ENCODE measurements at regions not wholly inside any gene's neighbourhood (a gene's known extent, or its start where the extent isn't known, plus 50 kb on each side); places are given as distances from the start of the nearest gene placed in this dataset.

DNA sequence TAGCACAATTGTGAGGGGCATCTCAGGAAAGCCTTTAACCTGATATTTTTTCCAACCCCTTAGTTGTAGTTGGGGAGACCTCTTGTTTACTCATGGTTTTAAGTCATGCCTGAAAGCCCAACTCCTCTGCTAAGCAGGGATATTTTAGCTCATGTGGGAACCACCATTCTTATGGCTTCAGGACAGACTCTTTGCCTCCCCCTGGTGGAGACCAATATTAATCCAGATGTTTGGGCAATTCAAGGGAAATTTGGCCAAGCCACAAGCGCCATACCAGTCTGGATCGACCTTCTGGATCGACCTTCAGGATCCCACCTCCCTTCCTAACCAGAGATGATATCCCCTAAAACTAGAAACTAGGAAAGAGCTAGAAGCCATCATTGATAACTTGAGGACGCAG, 211.2 kb downstream of the C6orf118 start:
- Histone ChIP-seq H3K9me3 (peaks cover 0 to 36% (median 5%) of the 10 kb centered on the region in 4 donors), H3K27ac (no peak overlapping the region), H3K4me3 (no peak overlapping the region), H3K27me3 (no peaks in the 10 kb centered on the region), H3K36me3 (no peaks in the 10 kb centered on the region), H3K4me1 (no peaks in the 10 kb centered on the region)
- DNase-seq (ENCODE audit: low spot score in 2 of 2): no peak
- WGBS, 2 donors: 96 to 97% methylated on average over 4 of the region's 4 CpGs
- no peak for TF ChIP-seq POLR2A (IDR thresholded peaks at IDR 0.05)
- no peak for TF ChIP-seq EP300 (IDR thresholded peaks at IDR 0.05)
- TF ChIP-seq, protein P1, sequence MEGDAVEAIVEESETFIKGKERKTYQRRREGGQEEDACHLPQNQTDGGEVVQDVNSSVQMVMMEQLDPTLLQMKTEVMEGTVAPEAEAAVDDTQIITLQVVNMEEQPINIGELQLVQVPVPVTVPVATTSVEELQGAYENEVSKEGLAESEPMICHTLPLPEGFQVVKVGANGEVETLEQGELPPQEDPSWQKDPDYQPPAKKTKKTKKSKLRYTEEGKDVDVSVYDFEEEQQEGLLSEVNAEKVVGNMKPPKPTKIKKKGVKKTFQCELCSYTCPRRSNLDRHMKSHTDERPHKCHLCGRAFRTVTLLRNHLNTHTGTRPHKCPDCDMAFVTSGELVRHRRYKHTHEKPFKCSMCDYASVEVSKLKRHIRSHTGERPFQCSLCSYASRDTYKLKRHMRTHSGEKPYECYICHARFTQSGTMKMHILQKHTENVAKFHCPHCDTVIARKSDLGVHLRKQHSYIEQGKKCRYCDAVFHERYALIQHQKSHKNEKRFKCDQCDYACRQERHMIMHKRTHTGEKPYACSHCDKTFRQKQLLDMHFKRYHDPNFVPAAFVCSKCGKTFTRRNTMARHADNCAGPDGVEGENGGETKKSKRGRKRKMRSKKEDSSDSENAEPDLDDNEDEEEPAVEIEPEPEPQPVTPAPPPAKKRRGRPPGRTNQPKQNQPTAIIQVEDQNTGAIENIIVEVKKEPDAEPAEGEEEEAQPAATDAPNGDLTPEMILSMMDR (IDR thresholded peaks at IDR 0.05): no peak

DNA sequence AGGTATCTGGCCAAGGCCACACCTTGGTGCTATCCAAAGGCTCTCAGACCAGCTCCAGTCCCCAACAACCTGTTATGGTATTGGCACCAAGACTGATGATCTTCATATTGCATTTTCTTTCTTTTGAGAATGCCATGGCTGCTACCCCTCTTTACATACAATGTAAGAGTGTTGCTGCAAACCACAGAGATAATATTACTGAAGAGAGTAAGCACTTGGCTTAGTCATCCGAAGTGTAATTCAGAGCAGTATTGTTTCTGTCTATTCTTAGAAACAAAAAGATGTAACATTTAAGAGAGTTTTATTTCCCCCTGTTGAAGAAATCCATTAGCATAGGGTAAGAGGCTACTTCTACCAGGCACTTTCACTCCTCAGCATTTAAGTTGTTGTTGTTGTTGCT, 212.5 kb downstream of the C6orf118 start:
- no peak overlapping the region for H3K4me3 ChIP-seq
- 3 to 49% methylated on average over 1 of the region's 1 CpG for WGBS, 2 donors
- TF ChIP-seq EP300 (IDR thresholded peaks at IDR 0.05): no peak
- no peak for TF ChIP-seq POLR2A (IDR thresholded peaks at IDR 0.05)
- TF ChIP-seq, protein P1 (IDR thresholded peaks at IDR 0.05): no peak

DNA sequence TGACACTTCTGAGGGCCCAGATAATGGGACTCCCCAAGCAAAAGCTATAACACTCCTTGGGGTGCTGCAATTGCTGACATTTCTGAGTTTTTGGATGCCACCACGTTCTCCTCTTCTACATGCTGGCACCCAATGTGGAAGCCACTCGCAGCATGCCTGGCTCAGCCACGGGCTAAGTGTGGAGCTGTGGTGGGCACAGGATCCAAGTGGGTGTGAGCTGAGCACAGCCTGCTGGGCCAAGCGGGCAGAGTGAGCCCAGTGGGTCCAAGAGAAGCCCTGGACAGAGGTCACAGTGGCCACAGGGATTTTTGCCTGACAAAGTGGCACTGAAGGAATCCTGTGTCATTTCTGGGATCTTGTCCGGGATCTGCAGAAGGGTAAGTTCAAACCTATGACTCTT, 213.2 kb downstream of the C6orf118 start:
- no peak for DNase-seq (ENCODE audit: low spot score in 2 of 2)
- Histone ChIP-seq H3K27ac (no peak overlapping the region), H3K4me3 (no peak overlapping the region), H3K36me3 (no peaks in the 10 kb centered on the region), H3K4me1 (peaks cover 0 to 3% (median 0%) of the 10 kb centered on the region in 4 donors), H3K9me3 (peaks cover 0 to 38% (median 5%) of the 10 kb centered on the region in 4 donors), H3K27me3 (no peaks in the 10 kb centered on the region)
- TF ChIP-seq, protein P1 (IDR thresholded peaks at IDR 0.05): no peak
- no peak for TF ChIP-seq EP300 (IDR thresholded peaks at IDR 0.05)
- no peak for TF ChIP-seq POLR2A (IDR thresholded peaks at IDR 0.05)
- WGBS, 2 donors: 90 to 93% methylated on average over 5 of the region's 5 CpGs

More for the DNA sequence above, 212.5 kb downstream of the C6orf118 start:
- Histone ChIP-seq H3K9me3 (peaks cover 0 to 38% (median 5%) of the 10 kb centered on the region in 4 donors), H3K36me3 (no peaks in the 10 kb centered on the region), H3K27ac (no peak overlapping the region), H3K27me3 (no peaks in the 10 kb centered on the region), H3K4me1 (no peaks in the 10 kb centered on the region)
- no peak for DNase-seq (ENCODE audit: low spot score in 2 of 2)

DNA sequence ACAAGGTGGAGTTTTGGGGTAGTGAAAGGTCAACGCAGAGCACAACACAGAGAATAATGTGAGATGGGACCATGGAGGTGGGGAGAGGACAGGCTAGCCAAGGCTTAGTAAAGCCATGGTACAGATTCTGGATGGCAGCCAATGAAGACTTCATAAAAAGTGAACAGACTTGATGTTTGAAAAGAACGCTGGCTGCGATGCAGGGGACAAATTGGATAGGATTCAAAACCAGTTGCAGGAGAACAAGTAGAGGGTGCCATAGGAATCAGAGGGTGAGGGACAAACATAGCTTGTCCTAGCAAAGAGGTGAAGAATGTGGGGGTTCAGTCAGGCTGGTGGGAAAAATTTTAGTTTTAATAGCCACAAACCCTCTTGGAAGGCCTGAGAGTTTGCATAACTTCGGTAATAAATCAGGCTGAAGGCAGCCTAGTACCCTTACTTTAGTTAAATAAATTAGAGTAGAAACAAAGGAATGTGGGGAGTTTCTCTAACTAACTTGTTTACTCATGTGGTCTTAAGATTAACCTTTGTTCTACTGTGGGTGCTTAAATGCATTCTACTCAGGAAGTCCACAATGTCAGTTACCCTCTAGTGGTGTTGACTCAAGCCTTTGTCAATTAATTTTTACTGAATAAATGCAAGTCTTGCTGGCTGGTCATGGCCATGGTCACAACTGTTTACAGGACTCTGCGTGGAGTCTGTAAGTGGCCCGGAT, 216.4 kb downstream of the C6orf118 start:
- peaks cover 0 to 12% (median 0%) of the 10 kb centered on the region in 4 donors for H3K9me3 ChIP-seq
- DNase-seq (ENCODE audit: low spot score in 2 of 2): no peak
- no peak overlapping the region for H3K4me3 ChIP-seq
- H3K36me3 ChIP-seq: no peaks in the 10 kb centered on the region
- H3K4me1 ChIP-seq: peaks cover 0 to 3% (median 0%) of the 10 kb centered on the region in 4 donors
- TF ChIP-seq POLR2A (IDR thresholded peaks at IDR 0.05): no peak
- no peak for TF ChIP-seq EP300 (IDR thresholded peaks at IDR 0.05)
- TF ChIP-seq, protein P1 (IDR thresholded peaks at IDR 0.05): no peak
- no peak overlapping the region for H3K27ac ChIP-seq
- WGBS, 2 donors: 75 to 83% methylated on average over 6 of the region's 6 CpGs
- no peaks in the 10 kb centered on the region for H3K27me3 ChIP-seq

DNA sequence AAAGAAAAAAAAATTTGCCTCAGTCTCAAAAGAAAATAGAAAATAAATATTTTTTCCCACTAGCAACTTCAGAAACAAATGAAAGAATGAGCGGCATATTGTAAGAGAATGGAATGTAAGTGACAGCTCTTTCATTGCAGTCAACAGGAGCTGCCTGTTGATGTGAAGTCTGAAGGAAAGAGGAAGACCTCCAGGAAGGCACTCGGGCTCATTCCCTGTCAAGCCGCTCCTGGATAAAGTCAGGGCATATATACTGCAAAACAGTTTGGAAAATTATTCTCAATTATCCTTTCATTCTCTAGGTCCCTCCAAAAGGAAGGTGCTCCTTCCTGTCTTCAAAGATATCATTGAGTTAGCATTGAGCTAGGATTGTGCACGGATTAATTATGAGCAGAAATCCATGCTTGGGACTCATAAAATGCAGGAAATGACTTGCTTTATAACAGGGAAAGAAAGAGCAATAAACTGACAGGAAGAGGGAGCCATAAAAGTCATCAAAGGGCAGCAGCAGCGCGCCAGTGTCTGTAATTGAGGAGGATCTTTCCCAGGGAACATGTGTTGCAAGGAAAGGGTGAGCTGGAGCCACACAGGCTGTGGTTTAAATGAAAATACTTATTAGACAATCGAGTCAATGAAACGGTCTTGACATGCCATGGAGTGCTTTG, 218.2 kb downstream of the C6orf118 start:
- TF ChIP-seq EP300 (IDR thresholded peaks at IDR 0.05) (no peak), POLR2A (IDR thresholded peaks at IDR 0.05) (no peak)
- TF ChIP-seq, protein P1 (IDR thresholded peaks at IDR 0.05): no peak
- Histone ChIP-seq H3K9me3 (peaks cover 0 to 7% (median 0%) of the 10 kb centered on the region in 4 donors), H3K27ac (no peak overlapping the region), H3K36me3 (no peaks in the 10 kb centered on the region), H3K4me3 (no peak overlapping the region), H3K27me3 (no peaks in the 10 kb centered on the region), H3K4me1 (peaks cover 0 to 3% (median 0%) of the 10 kb centered on the region in 4 donors)
- WGBS, 2 donors: 23 to 29% methylated on average over 8 of the region's 8 CpGs
- no peak for DNase-seq (ENCODE audit: low spot score in 2 of 2)

Data from tibial nerve (tissue), 4 donors.